Stimulated activated CD8-positive, alpha-beta memory T cell treated with anti-CD3 and anti-CD28 coated beads, Interleukin-7, amount 100 ng/mL, for 4 hours (primary cell): ENCODE measurements at regions not wholly inside any gene's neighbourhood (a gene's known extent, or its start where the extent isn't known, plus 50 kb on each side); places are given as distances from the start of the nearest gene placed in this dataset.

Experiments
- DNase-seq, 2 donors: peaks; one replicate each; pipeline ENCODE4 v3.0.0-alpha.2; 2020; ENCODE audit warnings: low read depth in 2 of 2

DNA sequence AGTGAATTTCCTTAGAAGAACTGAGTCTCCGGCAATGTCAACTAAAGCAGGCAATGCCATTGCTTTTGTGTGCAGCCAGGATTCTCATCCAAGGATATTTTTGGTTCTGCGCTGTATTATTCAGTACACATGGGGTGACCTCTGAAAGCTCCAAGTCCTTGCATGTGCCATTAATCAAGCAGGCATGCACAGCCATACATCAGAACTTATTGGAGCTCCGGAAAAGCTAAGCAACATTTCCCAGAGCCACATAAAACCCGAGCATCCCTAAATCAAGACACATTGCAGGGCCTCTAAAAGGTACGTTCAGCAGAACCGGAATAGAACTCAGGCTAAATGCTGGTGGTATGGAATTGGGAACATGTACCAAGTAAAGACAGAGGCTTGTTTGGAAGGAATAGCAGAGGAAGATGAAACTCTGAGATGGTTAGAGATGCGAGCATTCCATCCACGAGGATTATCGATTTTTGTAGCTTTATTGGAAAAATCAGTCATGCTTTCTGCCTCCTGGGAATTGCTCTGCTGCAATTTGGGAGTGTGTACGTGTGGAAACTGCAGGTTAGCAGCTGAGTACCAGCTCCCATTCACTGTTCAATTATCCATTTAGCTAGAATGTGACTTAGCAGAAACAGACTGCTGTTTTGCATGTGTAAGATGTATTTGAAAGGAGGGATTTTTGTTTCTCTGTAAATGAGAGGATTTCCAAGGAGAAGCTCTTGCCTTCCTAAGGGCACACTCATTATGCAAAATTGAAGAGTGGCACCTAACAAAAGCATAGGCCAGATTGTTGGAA lies 143.7 kb upstream of the WWC1 start:
- no peak for DNase-seq

DNA sequence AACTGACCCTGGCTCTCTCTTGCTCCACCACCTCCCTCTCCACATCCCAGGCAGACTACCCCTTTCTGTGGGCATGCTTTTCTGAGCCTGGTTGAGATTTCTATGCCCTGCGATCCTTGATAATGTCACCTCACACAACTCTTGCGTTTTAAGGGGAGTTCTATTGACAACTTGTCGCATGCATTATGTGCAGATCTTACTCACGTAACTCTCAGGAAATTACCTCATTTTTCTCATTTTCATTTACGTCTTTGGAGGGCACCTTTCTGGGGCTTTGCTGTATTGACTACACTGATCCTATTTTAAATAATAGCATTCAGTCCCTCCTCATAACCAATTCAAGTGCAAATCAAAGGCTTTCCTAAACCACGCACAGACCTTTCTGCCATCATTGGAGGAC lies 140.4 kb upstream of the WWC1 start:
- no peak for DNase-seq

DNA sequence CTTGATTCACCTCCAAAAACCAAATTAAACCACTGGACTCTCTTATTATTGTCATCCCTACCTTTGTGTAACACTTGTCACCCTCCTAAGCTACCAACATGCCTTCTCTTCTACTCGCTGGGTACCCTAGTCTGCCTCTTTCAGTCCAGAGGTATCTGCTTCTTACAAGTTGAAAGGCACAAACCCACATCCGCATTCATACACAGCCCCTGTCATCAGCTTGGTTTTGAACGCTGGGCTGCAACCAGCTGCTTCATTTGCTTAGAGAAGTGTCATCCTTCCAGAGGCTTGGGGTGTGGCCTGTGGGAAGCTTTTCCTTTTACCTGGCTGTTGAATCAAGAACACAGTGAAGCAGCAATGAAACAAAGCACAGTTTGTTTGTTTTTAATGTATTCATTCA lies 138.8 kb upstream of the WWC1 start:
- no peak for DNase-seq

DNA sequence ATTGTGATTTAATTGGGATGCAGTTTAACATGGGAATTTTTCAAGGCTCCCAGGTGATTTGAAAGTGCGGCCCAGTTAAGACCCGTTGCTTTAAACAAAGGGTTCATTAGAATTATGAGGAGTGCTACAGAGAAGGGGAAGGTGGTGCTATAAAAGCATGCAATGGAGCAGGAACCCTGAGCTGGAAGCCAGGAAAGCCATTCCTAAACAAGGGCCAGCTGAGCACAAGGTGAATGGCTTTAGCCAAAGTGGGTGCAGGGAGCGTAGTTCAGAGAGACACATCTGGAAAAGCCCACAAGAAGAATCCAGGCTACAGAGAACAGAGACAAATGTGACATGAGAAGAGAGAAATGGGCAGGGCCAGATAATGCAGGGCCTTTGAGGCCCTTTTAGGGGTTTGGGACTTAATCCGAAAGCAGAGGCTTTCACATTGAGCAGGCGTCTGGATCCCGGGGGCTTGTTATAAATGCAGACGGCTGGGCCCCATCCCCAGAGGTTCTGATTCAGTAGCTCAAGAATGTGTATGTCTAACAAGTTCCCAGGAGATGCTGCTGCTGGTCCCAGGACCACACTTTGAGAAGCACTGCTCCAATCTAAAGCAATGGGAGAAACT lies 138.1 kb upstream of the WWC1 start:
- DNase-seq: no peak

DNA sequence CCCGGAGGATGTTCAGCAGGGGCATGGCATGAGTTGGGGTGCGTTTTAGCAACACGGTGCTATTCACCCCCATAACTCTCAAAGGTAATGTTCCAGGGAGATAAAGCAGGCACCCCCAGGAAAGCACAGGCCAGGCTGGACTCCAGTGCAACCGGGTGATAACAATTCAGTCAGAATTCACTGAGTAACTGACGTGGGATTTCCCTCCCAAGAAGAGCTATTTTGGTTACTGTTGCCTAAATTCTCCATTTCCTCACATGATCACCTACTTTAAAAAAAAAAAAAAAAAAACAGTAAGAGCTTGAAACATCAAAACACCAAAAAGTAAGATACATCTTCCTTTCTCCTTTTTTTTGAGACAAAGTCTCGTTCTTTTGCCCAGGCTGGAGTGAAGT lies 137.6 kb upstream of the WWC1 start:
- no peak for DNase-seq

DNA sequence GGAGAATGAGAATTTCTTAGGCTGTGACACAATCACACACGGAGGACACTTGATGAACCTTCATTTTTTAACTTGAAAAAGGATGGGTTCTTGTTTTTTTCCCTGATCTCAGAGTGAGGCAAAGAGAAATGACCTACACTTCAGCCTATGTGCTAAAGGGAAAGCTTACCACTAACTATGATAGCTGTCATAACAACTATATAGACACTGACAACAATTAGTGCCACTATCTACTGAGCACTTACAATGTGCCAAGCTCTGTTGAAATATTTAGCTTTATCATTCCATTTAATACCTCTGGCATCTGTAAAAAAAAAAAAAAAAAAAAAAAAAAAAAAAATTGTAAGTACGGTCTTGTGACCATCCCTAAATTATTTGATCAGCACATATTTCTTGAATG lies 135.9 kb upstream of the WWC1 start:
- no peak for DNase-seq

DNA sequence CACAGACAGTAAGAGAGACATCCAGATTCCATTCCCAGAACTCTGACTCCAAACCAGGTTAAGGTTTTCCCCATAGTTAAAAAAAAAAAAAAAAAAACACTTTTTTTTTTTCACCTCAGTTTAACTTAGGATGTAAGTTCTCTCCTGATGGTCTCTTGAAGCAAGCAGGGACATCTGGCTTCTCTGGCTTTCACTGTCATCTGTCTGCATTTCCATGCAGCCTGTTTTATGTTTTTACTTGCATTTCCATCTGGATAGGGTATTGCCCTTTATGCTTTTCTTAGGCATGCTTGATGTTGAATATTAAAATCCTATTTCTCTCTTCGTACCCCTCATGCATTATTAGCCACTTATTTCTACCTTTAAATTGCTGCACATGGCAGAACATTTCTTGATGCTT lies 135.3 kb upstream of the WWC1 start:
- DNase-seq: no peak

DNA sequence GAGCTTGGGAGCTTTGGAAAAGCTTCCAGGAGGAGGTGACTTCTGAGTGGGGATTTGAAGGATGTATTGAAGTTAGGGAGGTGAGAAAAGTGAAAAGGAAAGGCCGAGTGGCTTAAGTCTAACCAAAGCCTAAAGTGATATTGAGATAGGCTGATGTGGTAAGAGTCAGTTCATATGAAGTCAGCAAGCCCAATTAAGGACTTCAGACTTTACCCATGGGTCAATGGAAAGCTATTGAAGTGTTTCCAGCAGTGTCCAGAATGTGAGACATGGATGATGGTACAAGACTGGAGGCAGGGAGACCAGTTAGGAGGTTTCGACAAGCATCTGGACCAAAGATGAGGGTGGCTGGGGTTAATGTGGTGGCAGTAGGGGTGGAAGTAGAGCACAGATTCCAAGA lies 134.3 kb upstream of the WWC1 start:
- DNase-seq: no peak

DNA sequence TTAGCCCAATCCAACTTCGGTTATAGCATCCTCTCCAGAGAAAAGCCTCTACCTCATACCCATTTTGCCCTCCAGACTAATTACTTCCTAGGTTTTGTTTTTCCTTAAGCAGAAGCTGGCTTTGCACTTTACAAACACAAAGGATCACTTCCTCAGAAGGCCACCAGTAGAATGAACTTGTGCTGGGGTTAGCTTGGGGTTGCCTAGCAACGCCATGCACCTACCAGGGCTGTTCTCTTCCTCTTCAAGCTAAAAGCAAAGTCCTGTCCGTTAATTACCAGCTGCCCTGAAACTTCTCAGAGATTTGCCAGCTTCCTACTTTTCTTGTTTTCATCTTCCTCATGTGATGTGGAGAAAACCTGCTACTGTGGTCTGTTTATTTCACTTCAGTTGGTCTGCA lies 132.0 kb upstream of the WWC1 start:
- DNase-seq: no peak

DNA sequence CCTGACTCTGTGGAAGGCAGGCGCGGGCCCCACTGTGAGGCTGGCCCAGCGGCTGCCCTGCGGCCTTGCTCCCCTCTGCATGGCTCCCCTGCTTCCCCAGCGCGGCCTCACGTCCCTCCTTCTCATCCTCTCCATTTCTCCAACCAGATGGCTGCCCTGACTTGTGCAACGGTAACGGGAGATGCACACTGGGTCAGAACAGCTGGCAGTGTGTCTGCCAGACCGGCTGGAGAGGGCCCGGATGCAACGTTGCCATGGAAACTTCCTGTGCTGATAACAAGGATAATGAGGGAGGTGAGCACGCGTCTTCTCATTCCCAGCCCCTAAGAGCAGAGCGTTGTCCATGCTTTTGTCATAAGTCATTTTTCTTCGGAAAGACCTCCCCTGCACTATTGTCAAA lies 129.0 kb upstream of the WWC1 start:
- no peak for DNase-seq

DNA sequence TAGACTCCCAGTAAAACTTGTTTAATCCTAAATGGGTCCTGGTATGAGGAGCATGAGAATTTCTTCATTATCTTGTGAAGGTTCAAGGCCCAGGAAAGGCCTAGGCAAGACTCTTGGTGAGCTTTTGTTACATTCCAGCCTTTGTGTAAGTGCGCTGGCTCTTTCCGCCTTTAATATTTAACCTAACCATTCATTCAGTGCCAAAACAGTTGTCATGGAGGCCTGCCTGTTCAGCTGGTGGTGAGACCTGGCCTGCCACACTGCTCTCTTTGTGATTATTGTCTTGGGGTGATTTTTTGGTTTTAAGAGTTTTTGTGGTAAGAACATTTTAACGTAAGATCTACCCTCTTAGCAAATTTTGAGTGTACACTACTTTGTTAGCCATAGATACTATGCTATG lies 127.5 kb upstream of the WWC1 start:
- DNase-seq: no peak

DNA sequence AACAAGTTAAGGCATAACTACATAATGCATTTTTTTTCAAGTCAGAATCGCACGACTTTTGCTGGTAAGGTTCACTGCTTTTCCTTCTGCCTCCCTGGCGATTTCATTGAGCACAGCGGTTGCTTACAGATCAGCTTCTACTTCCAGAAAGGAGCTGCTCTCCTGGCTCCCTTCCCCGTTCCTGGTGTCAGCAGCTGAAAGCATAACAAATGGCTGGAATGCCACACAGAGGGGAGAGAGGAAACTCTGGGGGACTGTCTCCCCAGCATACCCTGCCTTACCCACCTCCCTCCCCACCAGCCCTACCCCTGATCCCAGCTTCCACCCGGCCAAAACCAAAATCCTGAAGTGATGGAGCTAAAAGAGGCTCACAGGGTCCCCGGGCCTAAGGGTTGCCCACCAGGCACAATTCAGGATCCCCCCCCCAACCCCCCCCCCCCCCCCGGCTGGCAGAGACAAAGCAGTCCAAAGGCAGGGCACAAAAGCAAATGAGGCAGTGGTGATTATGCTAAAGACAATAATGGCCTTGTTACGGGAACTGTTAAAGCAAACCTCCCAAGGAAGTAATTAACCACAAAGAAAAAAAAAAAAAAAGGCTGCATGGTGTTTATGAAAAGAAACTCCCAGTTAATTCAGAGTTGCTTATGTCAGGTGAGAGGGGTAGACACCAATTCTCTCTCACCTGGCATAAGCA lies 126.1 kb upstream of the WWC1 start:
- no peak for DNase-seq

DNA sequence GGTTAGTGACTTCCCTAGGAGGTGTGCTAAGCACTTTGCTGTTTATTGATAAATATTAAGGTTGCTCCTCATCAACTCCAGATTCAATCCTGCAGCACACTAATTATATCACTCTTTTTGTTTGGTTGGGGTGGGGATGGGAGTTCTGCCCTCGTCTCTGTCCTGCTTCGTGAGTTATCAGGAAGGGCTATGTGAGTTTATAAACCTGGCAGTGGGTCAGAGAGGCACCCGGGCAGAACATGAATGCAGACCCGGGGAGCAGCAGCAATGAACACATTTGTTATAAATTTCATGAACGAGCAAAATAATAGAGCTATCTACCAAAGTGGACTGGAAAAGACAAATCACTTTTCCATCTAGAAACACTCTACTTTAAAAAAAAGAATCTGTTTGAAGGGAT lies 125.5 kb upstream of the WWC1 start:
- no peak for DNase-seq

DNA sequence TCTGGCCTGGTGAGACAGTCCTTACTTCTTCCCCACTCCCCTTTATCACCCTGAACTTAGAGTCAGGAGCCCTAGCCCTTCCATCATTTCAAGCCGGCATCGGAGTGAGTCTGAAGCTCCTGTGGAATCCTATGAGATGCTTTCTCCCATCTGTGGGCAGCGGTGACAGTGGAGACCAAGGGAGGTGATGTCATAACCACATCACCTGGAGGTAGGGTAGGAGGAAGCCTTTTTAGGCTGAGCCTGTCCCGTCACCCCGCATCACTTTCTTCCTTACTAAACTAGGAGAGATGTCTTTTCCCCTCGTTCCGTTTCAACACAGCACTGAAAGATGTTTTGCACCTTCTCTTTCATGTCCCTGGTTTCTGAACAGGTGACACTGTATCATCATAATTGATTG lies 124.1 kb upstream of the WWC1 start:
- DNase-seq: no peak

DNA sequence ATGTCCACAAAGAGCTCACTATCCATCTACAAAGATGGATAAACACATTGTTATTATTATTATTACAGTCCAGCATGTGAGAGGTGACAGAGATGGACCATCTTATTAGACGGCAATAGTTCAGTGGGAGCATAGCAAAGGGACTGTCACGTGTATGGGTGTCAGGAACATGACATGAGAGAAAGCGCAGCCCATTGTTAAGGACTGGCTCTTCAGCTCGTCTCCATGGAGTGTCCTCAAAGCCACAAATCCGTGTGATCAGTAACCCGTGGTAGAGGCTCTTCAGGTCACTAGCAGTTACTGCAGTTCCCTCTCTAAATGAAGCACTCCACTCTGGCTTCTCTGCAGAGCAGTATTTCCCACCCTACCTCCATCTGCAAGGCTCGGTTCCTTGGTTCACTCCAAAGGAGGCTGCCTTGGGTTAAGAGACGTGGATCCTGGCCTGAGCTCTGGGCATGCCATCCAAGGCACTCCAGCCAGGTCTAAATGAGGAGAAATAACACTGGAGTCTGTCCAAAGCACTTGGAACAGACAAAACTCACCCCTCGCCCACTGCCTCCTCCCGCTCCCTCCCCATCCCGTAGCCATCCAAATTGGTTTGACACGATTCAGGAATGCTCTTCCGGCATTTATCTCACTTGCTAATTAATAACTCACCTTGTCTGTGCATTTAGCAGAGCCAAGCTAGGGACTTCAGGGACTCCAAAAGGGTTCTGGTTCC lies 122.3 kb upstream of the WWC1 start:
- DNase-seq: no peak

DNA sequence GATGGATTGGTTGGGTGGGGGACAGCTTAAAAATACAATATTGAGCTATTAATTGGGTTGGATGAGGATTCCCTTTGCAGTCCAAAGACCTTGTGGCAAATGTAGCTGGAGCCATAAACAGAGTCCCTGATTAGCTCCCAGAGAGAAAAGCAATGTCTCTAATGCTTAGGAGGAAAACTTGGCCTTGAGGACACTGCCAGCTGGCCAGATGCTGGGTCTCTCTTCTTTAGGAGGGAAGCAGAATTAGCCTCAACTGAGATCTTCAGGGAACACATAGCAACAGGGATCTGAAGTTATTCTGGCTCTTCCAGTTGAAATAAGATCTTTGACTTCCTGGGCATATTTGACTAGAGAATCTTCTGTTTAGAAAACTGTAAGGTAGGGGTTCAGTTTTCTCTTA lies 121.7 kb upstream of the WWC1 start:
- no peak for DNase-seq

DNA sequence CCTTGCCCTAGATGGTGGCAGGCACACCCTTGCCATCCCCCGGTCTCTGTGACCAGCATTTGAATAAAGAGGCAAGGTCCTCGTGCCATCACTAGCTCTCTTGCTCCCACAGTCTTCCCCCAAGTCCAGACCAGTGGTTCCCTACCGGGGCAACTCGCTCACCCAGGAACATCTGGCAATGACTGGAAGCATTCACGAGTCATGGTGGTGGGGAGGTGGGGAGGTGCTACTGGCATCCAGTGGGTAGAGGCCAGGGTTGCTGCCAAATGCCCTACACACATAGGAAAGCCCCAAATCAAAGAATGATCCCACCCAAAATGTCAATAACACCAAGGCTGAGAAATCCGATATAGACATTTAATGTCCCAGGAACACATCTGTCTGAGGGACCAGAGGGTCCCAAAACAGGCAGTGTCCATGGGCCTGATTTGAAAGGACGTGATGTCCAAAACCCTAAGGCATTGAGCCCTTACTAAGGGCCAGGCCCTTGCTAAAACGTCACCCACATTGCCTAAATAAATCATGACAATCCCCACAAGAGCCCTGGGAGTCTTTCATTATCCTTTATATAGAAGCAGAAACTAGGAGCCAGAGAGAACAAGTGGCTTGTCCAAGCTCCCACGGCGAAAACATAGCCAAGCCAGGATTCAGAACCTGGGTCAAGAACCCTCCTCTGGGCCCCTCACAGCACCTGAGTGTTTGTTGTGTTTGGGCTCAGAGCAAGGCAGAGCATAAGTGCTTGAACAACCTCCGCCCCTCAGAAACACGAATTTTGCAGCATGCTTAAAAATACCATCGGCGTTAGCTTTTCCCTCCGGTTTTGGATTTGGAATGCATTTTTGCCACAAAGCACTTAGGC lies 119.3 kb upstream of the WWC1 start:
- no peak for DNase-seq

DNA sequence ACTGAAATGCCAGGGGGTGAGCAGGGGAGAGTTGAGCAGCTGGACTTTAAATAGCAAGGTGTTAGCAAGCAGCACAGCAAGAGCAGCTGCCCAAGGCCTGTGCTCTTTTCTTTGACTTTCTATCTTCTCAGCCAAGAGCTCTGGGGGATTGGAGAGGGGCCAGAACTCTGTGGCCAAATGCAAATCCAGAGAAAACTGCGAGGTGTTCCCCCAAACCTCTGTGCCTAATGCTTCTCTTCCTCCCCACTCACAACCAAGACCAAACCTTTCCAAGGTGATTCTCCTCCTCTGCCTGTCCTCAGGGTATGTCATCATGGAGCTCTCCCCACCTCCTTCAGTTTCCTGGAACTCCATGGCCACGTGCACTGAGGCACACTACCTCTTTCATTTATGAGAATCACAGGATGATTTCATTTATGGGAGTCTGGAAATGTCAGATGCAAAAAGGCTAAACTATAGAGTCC lies 118.7 kb upstream of the WWC1 start:
- no peak for DNase-seq

DNA sequence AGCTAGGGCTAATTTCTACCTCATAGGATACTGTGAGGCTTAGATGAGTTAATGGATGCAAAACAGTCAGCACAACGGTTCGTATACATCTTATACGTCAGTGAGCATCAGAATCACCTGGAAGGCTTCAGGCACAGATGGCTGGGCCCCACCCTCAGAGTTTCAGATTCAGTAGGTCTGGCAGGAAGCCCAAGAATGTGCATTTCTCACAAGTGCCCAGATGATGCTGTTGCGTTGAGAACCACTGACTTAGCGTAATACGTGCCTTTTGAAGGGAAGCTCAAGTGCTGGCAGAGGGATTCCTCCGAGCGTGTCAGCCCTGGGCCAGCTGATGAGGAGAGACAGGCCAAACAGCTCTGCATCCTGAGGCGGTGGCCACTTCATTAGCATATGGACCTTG lies 117.1 kb upstream of the WWC1 start:
- DNase-seq: no peak

DNA sequence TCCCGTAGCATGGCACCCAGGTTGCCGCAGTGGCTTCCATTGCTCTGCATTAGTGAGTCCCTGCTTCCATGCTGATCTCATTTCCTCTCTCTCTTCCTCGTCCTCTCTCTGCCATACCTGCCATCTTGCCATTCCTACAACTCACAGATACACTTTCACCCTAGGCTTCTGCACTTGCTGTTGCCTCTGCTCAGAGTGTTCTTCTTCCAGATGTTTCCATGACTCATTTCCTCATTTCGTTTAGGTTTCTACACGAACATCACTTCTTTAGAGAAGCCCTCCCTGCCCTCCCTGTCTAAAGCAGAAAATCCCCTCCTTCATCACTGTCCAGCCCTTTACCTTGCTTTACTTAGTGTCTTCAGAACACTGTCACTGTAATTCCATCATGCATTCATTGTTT lies 115.2 kb upstream of the WWC1 start:
- DNase-seq: no peak

DNA sequence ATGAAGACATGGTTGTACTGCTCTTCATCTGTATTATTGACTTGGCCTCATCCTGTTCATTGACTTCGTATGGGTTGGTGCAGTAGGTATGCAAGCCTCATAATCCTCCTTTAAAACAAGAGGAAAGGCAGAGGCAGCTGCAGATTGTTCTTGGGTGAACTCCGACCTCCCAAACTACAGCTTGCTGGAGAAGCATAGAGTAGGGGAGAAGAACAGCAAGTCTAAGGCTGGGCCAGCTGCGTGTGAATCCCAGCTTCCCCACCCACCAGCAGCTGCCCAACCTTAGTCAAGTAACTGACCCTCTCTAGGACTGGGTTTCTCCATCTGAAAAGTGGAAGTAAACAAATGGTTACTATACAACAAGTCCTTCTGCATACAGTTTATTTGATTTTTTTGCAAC lies 114.5 kb upstream of the WWC1 start:
- DNase-seq: no peak
